NOMO-1 treated with DMSO at 0.1 percent for 48 hours (cell line): ENCODE measurements at regions not wholly inside any gene's neighbourhood (a gene's known extent, or its start where the extent isn't known, plus 50 kb on each side); places are given as distances from the start of the nearest gene placed in this dataset.
"Not testable (repeated sequence)": the region's sequence is repeated elsewhere in the genome, so short reads cannot be mapped to it uniquely, and the experiment has no call there.

Source experiments
- DNase-seq: peaks from one replicate; lab custom pipeline; 2025; ENCODE audit not compliant: unreplicated experiment; lab: John Stamatoyannopoulos, UW

DNA sequence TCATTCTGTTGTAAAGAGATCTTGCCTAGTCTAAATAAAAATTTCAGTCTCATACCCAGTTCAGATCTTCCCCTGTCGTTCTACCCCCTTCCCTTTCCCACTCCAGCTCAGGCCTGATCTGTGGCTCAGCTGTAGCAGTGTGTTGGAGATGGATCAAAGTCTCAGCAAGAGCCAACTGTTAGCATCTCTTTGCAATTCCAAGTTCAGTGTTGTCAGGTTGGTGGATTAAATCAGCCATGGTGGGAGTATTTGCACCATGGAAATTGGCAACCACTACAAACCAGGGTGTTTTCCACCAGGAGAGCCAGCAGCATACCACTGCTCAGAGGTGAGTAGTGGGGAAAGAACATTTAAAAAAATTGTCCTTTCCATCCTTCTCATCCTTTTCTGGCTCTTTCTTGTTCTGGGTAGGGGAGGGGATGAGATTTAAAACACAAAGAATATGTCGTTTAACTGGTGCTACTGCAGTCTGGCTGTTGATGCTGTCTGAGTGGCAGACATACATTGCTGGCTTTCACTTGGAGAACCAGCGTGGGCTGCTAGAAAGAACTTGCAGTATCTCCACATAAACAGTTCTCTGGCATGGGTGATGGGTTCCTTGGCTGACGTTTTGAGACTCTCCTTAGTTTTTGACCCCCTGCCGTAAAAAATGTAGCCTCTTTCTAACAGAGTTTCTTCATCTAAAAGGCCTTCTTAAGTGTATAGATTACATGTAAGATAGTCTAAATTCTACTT, 514.1 kb downstream of the RAB38 start:
- DNase-seq, result no peak

- DNase-seq, result no peak
Observed at GRCh38 chr11:87659807-87660206, 515.4 kb downstream of the RAB38 start.

DNA sequence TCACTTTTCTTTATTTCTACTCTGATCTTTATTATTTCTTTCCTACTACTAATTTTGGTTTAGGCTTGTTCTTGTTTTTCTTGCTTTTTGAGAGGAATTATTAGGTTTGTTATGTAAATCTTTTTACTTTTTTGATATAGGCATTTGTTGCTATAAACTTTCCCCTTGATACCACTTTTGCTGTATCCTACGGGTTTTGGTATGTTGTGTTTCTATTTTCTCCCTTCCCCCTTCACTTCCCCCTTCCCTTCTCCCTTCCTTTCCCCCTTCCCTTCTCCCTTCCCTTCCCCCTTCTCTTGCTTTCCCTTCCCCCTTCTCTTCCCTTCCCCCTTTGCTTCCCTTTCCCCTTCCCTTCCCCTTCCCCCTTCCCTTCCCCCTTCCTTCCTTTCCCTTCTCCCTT, 529.6 kb downstream of the RAB38 start:
- no peak for DNase-seq

- DNase-seq, result no peak
Observed at GRCh38 chr11:87639753-87640364, 535.4 kb downstream of the RAB38 start.

DNA sequence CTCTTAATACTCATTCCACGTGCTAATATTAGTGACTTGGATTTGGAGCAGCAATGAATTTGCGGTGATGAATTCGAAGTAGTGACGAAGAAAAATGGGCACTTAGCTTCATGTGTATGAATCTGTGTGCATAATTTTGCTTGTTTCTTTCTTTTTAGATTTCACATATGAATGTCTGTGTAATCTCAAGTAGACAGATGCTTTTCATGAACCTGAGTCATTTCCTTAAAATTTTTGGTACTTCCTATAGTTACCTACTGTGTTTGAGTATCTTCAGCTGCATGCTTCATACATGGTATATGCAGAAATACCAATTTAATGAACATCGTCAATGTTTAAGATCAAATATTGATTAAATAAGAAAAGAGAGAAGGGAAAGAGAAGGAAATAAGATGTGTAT, 540.2 kb downstream of the RAB38 start:
- no peak for DNase-seq

GRCh38 chr11:87634331-87634730, 540.9 kb downstream of the RAB38 start:
- DNase-seq, result no peak

DNA sequence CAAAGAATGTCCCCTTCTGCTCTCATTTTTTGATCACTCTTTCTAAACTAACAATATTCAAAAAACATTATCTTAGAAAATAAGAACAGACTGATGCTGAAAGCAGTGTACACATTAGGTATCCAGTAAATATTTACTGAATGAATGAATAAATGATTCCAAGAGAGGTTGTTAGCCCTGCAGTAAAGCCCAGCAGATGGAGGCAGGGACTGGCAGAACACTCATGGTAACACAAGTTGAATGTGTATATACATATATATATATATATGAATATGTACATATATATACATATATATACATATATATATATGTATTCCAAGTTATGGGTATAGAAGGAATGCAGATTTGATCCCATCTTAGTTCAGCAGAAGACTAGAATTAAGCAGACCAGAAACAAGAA, 546.3 kb downstream of the RAB38 start:
- no peak for DNase-seq

- DNase-seq, result no peak
Observed at GRCh38 chr11:87628026-87628580, 547.1 kb downstream of the RAB38 start.

DNA sequence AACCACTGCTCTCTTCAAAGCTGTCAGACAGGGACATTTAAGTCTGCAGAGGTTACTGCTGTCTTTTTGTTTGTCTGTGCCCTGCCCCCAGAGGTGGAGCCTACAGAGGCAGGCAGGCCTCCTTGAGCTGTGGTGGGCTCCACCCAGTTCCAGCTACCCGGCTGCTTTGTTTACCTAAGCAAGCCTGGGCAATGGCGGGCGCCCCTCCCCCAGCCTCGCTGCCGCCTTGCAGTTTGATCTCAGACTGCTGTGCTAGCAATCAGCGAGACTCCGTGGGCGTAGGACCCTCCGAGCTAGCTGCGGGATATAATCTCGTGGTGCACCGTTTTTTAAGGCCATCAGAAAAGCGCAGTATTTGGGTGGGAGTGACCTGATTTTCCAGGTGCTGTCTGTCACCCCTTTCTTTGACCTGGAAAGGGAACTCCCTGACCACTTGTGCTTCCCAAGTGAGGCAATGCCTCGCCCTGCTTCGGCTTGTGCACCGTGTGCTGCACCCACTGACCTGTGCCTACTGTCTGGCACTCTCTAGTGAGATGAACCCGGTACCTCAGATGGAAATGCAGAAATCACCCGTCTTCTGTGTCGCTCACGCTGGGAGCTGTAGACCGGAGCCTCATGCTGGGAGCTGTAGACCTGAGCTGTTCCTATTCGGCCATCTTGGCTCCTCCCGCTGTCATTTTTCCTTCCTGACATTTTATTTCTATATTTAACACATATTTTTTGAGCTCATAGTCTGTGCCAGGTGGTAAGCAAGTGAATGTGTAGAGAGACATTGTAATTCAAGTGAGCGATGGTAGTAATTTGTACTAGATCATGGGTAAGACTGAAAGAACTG, 551.5 kb downstream of the RAB38 start:
- not testable (repeated sequence) for DNase-seq

GRCh38 chr11:87616511-87616910, 558.7 kb downstream of the RAB38 start:
- DNase-seq, result no peak

- no peak for DNase-seq
Observed at GRCh38 chr11:87604350-87604749, 566.6 kb downstream of the TMEM135 start.

- DNase-seq, result no peak
Observed at GRCh38 chr11:87603887-87604286, 566.2 kb downstream of the TMEM135 start.

DNA sequence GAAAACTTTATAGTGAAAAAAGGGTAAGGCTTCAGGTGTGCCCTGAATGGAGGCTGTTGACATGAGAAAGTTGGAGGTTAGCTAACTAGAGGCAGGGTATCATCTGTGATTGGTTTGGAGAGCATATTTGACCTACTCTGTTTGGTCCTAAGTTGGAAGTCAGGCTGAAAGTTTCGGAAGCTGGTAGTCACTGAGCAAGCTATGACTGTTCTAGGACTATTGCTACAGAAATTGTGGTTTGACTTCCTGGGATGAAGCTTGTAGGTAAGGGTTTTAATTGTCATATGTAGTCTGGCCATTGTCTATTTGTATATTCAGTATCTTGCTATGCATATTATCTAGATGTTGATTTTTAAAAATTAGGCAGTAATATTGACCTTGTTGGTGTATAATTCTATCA, 565.0 kb downstream of the TMEM135 start:
- no peak for DNase-seq

DNA sequence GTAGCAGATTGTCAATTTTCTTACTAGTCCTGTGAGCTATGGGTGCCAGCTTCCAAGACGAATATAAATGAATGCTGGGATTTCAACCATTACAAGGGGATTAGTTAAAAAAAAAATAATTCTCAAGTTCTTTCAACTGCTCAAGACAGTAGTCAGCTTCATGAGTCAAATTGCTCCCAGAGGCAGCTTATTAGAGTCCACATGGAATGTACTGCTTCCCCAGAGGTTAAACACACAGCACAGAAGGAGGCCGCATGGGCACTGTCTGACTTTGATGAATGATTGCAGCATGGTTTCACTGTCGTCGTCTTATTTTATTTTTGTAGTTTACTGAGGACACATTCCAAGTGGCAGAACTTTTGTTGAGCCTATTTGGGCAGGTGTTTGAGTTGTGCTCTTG, 563.2 kb downstream of the TMEM135 start:
- no peak for DNase-seq

DNA sequence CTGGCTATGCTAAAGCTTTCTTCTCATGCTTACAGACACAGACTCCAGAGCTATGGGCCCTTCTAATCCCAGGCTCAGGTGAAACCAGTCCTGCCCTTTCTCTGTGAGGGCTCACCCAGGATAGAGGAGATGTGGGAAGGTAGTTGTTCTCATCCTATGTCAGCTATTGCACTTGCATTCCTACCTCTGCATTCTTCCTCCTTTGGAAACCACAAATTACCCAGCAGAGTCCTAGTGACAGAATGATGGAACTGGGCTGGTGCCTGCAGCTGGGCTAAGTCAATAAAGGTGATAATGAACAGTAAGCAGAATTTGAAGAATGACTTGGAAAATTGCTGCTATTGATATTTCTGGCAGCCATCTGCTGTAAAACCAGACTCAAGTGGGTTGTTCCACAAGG, 560.0 kb downstream of the TMEM135 start:
- DNase-seq, result no peak

DNA sequence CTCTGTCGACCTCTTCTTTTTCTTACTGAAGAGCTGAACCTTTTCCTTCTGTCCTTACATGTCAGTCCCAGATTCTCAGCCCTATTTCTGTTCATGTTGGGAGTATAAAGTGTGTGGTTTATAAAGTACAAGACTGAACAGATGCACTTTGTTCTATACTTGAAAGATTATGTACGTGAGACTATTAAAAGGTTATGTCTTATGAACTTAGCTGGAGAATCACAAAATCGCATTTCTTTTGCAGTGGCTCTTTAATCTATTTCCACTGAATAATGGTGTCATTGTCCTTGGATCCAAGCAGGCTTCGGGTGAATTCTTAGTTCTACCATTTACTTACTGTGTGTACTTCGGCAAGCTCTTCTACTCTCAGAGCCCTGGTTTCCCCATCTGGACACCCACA, 558.4 kb downstream of the TMEM135 start:
- DNase-seq, result no peak

GRCh38 chr11:87589082-87589481, 551.3 kb downstream of the TMEM135 start:
- DNase-seq, result no peak

GRCh38 chr11:87585613-87586012, 547.9 kb downstream of the TMEM135 start:
- not testable (repeated sequence) for DNase-seq

GRCh38 chr11:87583931-87584330, 546.2 kb downstream of the TMEM135 start:
- no peak for DNase-seq

DNA sequence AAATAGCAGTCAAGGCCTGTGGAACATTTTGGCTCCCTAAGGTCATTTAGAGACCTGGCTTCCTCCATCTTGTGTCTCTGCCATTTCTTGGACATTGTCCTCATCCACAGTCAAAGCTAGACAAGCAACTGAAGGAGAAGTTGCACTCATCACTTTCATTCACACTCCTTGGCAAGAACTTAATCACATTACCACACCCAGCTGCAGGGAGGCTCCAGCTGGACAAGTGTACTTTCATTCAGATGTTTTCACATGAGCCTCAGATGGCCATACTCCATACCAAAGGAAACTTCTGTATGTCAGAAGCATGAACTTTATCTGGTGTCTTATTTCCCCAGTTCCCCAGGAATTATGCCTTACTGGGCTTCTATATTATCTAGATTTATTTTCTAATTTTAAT, 537.4 kb downstream of the TMEM135 start:
- DNase-seq, result no peak

- no peak for DNase-seq
Observed at GRCh38 chr11:87574193-87574592, 536.5 kb downstream of the TMEM135 start.

DNA sequence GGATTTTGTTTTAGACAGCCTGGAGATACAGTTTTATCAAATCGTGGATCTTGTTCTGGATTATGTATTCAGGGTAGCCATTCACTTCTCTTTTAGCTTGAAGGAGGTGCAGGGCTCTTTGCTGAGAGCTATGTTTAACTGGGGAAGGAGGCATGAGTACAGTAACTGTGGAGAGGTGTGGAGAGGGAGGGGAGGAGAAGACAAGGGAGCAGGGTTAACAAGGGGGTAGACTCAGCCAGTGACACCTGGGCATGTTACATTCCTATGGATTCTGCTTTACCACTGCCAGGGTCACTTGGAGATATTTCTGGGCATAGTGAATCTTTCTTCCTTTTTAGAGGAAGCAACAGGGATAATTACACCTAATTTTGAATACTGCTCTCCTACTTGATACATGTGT, 536.0 kb downstream of the TMEM135 start:
- DNase-seq, result no peak
